AG09319 (cell line): ENCODE measurements at regions not wholly inside any gene's neighbourhood (a gene's known extent, or its start where the extent isn't known, plus 50 kb on each side); places are given as distances from the start of the nearest gene placed in this dataset.

Experiments used
- DNase-seq: peaks from one replicate; pipeline ENCODE4 v3.0.0-alpha.2; 2010; ENCODE audit warnings: low read depth; ENCODE audit errors: extremely low read depth
- CTCF ChIP-seq: IDR thresholded peaks from 2 replicates; pipeline ENCODE4 v1.5.1; 2011; ENCODE audit warnings: low read depth, mild to moderate bottlenecking, inconsistent platforms, low read length, moderate library complexity

- TF ChIP-seq CTCF, result no peak
- no peak for DNase-seq
Measured at GRCh38 chr18:10063489-10063888, 149.7 kb downstream of the VAPA start.

- TF ChIP-seq CTCF, result no peak
Measured at GRCh38 chr18:10064267-10064666, 150.5 kb downstream of the VAPA start.

DNA sequence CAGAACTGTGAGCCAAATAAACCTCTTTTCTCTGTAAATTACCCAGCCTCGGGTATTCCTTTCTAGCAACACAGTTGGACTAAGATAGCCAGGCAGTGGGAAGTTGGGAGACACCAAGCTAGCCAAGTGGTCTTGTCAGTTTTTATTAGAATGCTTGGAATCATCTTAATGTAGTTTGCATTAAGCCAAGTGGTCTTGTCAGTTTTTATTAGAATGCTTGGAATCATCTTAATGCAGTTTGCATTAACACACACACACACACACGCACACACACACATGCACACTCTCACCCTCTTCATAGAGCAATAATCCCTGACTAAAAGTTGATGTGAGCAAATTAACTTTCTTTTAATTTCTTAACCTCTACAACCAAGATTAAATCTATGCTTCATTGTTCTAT is 151.5 kb downstream of the VAPA start:
- no peak for DNase-seq
- no peak for TF ChIP-seq CTCF

More at GRCh38 chr18:10064267-10064666, 150.5 kb downstream of the VAPA start:
- DNase-seq, result no peak

DNA sequence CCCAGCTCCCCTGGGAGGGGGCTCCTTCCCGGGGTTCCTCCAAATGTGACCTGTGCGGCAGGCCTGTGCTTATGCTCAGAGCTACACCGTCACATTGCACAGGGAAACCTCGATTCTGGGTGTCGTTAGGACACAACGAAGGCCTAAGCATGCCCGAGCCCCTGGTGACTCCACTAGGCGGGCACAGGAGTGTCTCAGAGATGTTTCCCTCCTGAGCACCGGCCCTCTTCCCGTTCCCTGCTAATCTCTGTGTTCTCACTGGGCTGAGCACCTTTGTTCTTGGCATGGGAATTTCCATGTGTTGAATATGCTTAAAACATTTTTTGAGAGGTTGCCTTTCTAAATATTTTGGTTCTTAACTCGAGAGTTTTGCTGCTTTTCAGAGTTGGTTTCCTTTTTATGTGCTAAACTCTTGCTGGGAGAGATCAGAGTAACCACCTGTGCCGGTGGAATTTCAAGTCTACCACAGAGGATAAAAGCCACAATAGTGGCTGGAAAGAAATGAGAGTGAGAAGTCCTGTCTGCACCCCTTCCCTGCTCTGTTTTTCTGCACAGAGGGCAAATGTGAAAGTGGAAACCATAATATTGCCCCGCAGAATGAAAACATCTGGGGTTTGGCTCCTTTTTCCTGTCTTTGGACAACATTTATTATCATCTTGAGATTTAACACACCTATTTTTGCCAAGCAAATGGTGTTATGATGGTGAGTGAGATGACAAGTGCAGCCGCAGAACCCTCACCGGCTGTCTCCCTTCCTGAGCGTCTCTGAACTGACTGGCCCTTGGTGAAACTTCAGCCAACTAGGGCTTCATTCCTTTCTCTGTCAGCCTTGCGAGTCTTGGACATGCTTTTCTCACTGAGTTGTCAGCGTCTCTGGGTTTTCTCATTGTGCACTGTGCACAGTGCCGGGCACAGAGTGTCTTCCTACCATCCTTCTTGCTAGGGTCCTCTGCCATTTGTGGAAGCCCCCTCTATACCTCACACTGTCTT is 154.1 kb downstream of the VAPA start:
- DNase-seq, result no peak
- TF ChIP-seq CTCF, result no peak

DNA sequence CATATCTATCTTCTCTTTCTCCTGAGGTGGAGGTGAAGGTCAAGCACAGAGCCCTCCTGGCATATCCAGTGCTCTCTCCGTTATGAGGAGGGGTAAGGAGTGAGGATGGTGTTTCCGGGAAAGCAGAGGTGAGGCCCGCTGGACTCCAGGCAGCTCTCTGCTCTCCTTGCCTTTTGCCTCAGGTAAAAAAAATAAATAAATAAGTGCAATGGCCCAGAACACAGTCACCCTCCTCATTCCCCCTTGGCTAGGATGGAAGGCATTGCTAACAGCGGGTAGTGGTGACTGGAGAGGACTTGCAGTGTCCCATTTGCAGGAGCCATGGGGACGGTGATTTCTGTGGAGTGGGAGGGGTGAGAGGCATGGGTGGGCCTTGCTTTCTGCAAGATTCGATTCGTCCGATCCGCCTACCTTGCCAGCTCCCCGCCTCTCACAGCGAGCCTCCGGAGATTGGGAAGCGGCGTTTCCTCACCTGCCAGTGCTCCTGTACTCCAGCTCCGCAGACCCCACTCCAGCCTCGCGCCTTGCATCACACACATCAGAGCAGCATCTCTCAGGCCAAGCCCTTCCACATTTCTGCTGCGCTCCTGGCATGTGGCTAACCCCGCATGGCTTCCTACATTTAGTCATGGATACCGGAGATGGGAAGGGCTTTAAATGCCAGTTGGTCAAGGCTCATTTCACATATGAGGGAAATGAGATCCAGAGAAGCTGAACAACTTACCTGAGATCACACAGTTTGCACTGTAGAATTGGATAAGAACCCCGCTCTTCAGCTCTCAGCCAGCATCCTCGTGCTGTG is 155.2 kb downstream of the VAPA start:
- DNase-seq, result no peak
- no peak for TF ChIP-seq CTCF

- no peak for TF ChIP-seq CTCF
- DNase-seq, result no peak
Measured at GRCh38 chr18:10070561-10071000, 156.8 kb downstream of the VAPA start.
